Keratinocyte (primary cell): ENCODE measurements at regions not wholly inside any gene's neighbourhood (a gene's known extent, or its start where the extent isn't known, plus 50 kb on each side); places are given as distances from the start of the nearest gene placed in this dataset.

Experiments
- DNase-seq: peaks from one replicate; pipeline ENCODE4 v3.0.0-alpha.2; 2011; ENCODE audit warnings: low read depth, missing footprints, low spot score
- FAIRE-seq: peaks from 2 replicates; lab custom pipeline; 2011; peaks lifted over from hg19 to GRCh38; lab: Jason Lieb, UNC
- H2AFZ ChIP-seq: 2 replicates; pipeline ENCODE4 v1.6.0; 2012; ENCODE audit warnings: low read length, control low read depth, inconsistent platforms; ENCODE audit not compliant: control insufficient read depth
- H3K27ac ChIP-seq: 2 replicates; pipeline ENCODE4 v1.5.1; 2011; ENCODE audit warnings: low read length; ENCODE audit not compliant: control insufficient read depth, insufficient read depth
- H3K27me3 ChIP-seq: 3 replicates; pipeline ENCODE4 v1.6.0; 2011; ENCODE audit warnings: low read length; ENCODE audit not compliant: control insufficient read depth, insufficient read depth; ENCODE audit errors: extremely low read depth
- H3K36me3 ChIP-seq, 2 experiments: 2 replicates in 1 of 2; 3 replicates in 1 of 2; pipeline ENCODE4 v1.5.1; 2011; ENCODE audit warnings: low read length in 2 of 2, mild to moderate bottlenecking in 1 of 2; ENCODE audit not compliant: control insufficient read depth in 2 of 2, insufficient read depth in 2 of 2; ENCODE audit errors: extremely low read depth in 1 of 2
- H3K4me1 ChIP-seq: 3 replicates; pipeline ENCODE4 v1.5.1; 2011; ENCODE audit warnings: low read length; ENCODE audit not compliant: control insufficient read depth, insufficient read depth; ENCODE audit errors: extremely low read depth
- H3K4me2 ChIP-seq: 3 replicates; pipeline ENCODE4 v1.6.0; 2011; ENCODE audit warnings: low read depth, low read length; ENCODE audit not compliant: control insufficient read depth, insufficient read depth; ENCODE audit errors: extremely low read depth
- H3K4me3 ChIP-seq, 3 experiments: fragments of 200-600 bp in 1 of 3; sonication (generic) in 1 of 3; 2 replicates in 2 of 3; 3 replicates in 1 of 3; pipeline ENCODE4 v1.5.1; 2011 to 2016; ENCODE audit warnings: low read length in 3 of 3, mild to moderate bottlenecking in 3 of 3, control low read depth in 2 of 3, inconsistent platforms in 1 of 3, low read depth in 1 of 3, mixed read lengths in 1 of 3, mixed run types in 1 of 3, moderate library complexity in 1 of 3; ENCODE audit not compliant: control insufficient read depth in 2 of 3, insufficient read depth in 2 of 3; ENCODE audit errors: extremely low read depth in 1 of 3
- H3K79me2 ChIP-seq: 2 replicates; pipeline ENCODE4 v1.6.0; 2012; ENCODE audit warnings: low read length; ENCODE audit not compliant: control insufficient read depth, insufficient read depth
- H3K9ac ChIP-seq: 3 replicates; pipeline ENCODE4 v1.6.0; 2011; ENCODE audit warnings: low read length; ENCODE audit not compliant: control insufficient read depth, insufficient read depth; ENCODE audit errors: extremely low read depth
- H3K9me1 ChIP-seq: 3 replicates; pipeline ENCODE4 v1.6.0; 2011; ENCODE audit warnings: low read length; ENCODE audit not compliant: control insufficient read depth, insufficient read depth; ENCODE audit errors: extremely low read depth
- H3K9me3 ChIP-seq: 2 replicates; pipeline ENCODE4 v1.5.1; 2012; ENCODE audit warnings: low read depth, low read length; ENCODE audit not compliant: control insufficient read depth
- H4K20me1 ChIP-seq: 3 replicates; pipeline ENCODE4 v1.6.0; 2011; ENCODE audit warnings: low read length; ENCODE audit not compliant: control insufficient read depth, insufficient read depth; ENCODE audit errors: extremely low read depth
- EZH2 ChIP-seq: IDR thresholded peaks from one replicate; pipeline ENCODE4 v1.6.1; 2012; ENCODE audit warnings: inconsistent platforms, mild to moderate bottlenecking, low read length, moderate library complexity
- dilution Hi-C: fragments of 300-500 bp; cut with MboI; formaldehyde crosslinking; loops from one replicate; pipeline ENCODE4 v1.7.0; 2020; ENCODE audit warnings: low sequenced_read_pairs; ENCODE audit not compliant: extremely low pct_ligation_motif_present
- TF ChIP-seq, protein P1 (sequence below), 3 experiments: IDR thresholded peaks in 1 of 3; conservative IDR thresholded peaks in 1 of 3; optimal IDR thresholded peaks in 1 of 3; 2 replicates in 2 of 3; 3 replicates in 1 of 3; pipeline versions ENCODE3 to v1.5.1; 2011; ENCODE audit warnings: low read length in 3 of 3, mild to moderate bottlenecking in 3 of 3, moderate library complexity in 2 of 3, control low read depth in 1 of 3, inconsistent platforms in 1 of 3; ENCODE audit not compliant: insufficient read depth in 2 of 3; ENCODE audit errors: extremely low read depth in 1 of 3

DNA sequence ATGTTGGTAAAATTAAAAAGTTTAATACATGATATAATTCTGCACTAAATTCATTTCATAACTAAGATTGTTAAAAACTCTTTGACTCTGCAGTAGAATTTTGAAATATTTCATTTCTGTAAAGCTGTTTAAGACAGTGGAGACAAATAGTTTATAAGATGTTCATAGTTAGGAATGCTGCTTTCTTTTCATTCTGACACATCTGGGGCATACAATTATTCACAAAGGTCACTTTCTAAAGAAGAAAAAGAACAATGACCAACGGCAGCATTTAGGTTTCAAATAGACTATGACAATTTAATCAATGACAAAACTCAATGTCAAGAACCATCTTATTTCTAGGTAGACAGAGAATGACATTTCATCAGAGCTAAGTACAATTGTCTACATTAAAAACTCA lies 1422.1 kb downstream of the PCDH9 start:
- dilution Hi-C loops, result no loop called here
- Histone ChIP-seq H2AFZ (no peak overlapping the region), H3K9ac (no peak overlapping the region), H3K79me2 (no peaks in the 10 kb centered on the region), H3K4me1 (no peaks in the 10 kb centered on the region), H3K4me3 (no peak overlapping the region), H4K20me1 (no peaks in the 10 kb centered on the region), H3K27me3 (no peaks in the 10 kb centered on the region), H3K27ac (no peak overlapping the region), H3K9me3 (peaks cover 2% of the 10 kb centered on the region), H3K4me2 (no peak overlapping the region), H3K36me3 (no peaks in the 10 kb centered on the region), H3K9me1 (no peaks in the 10 kb centered on the region)
- TF ChIP-seq, protein P1, sequence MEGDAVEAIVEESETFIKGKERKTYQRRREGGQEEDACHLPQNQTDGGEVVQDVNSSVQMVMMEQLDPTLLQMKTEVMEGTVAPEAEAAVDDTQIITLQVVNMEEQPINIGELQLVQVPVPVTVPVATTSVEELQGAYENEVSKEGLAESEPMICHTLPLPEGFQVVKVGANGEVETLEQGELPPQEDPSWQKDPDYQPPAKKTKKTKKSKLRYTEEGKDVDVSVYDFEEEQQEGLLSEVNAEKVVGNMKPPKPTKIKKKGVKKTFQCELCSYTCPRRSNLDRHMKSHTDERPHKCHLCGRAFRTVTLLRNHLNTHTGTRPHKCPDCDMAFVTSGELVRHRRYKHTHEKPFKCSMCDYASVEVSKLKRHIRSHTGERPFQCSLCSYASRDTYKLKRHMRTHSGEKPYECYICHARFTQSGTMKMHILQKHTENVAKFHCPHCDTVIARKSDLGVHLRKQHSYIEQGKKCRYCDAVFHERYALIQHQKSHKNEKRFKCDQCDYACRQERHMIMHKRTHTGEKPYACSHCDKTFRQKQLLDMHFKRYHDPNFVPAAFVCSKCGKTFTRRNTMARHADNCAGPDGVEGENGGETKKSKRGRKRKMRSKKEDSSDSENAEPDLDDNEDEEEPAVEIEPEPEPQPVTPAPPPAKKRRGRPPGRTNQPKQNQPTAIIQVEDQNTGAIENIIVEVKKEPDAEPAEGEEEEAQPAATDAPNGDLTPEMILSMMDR (optimal IDR thresholded peaks at IDR 0.05 in 1 of 3, IDR thresholded peaks at IDR 0.05 in 1 of 3, conservative IDR thresholded peaks at IDR 0.05 in 1 of 3; ENCODE audit: extremely low read depth in 1 of 3, insufficient read depth in 2 of 3, low read length in 3 of 3), result no peak
- no peak for TF ChIP-seq EZH2
- no peak for FAIRE-seq
- no peak for DNase-seq

DNA sequence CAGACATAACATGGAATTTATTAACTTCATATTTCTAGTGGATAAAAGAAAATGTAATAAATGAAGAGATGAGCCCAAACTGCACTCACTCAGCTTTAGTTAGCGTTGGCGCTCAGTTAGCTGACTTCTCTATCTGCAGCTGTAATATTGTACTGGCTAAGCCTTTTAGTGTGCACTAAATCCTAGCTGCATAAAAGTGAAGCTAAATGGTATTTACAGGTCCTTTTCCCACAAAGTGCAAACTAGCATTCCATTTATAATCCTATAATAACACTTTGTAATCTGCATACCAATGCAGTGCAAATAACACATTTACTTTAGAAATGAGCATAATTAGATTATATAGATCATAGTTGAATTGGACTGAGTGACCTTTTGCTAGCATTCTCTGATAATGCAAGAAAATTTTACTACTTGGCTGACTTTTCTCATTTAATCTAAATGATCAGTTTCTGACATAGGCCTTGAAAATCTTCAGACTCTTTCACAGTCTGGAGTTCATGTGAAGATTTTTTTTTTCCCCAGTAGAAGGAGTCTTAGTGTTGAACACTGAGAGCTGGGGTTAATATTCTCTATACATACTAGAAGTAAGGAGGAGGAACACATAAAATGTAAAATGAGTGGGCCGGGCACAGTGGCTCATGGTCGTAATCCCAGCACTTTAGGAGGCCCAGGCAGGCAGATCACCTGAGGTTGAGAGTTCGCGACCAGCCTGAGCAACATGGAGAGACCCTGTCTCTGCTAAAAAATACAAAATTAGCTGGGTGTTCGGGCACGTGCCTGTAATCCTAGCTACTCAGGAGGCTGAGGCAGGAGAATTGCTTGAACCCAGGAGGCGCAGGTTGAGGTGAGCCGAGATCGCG lies 1426.4 kb downstream of the PCDH9 start:
- H3K27ac ChIP-seq, result no peak overlapping the region
- DNase-seq (no peak), FAIRE-seq (no peak)
- no peaks in the 10 kb centered on the region for H3K36me3 ChIP-seq
- no peaks in the 10 kb centered on the region for H3K4me1 ChIP-seq
- no peaks in the 10 kb centered on the region for H3K79me2 ChIP-seq
- TF ChIP-seq, protein P1 (optimal IDR thresholded peaks at IDR 0.05 in 1 of 3, IDR thresholded peaks at IDR 0.05 in 1 of 3, conservative IDR thresholded peaks at IDR 0.05 in 1 of 3; ENCODE audit: extremely low read depth in 1 of 3, insufficient read depth in 2 of 3, low read length in 3 of 3), result no peak
- no peak for TF ChIP-seq EZH2
- no peaks in the 10 kb centered on the region for H3K9me1 ChIP-seq
- no peaks in the 10 kb centered on the region for H4K20me1 ChIP-seq
- no peak overlapping the region for H3K4me3 ChIP-seq
- H2AFZ ChIP-seq, result no peak overlapping the region
- H3K9ac ChIP-seq, result no peak overlapping the region
- H3K4me2 ChIP-seq, result no peak overlapping the region
- dilution Hi-C loops, result no loop called here
- H3K9me3 ChIP-seq, result no peaks in the 10 kb centered on the region
- H3K27me3 ChIP-seq, result no peaks in the 10 kb centered on the region
